Kidney epithelial cell (primary cell): ENCODE measurements at regions not wholly inside any gene's neighbourhood (a gene's known extent, or its start where the extent isn't known, plus 50 kb on each side); places are given as distances from the start of the nearest gene placed in this dataset.

Source experiments
- DNase-seq: peaks from one replicate; pipeline ENCODE4 v3.0.0-alpha.2; 2010; ENCODE audit warnings: low read depth
- H3K27me3 ChIP-seq: 2 replicates; pipeline ENCODE4 v1.6.0; 2011; ENCODE audit warnings: low read length; ENCODE audit not compliant: control insufficient read depth, insufficient read depth
- H3K36me3 ChIP-seq: 2 replicates; pipeline ENCODE4 v1.5.1; 2011; ENCODE audit warnings: low read length; ENCODE audit not compliant: control insufficient read depth, insufficient read depth
- H3K4me3 ChIP-seq: 2 replicates; pipeline ENCODE4 v1.5.1; 2011; ENCODE audit warnings: low read depth, mild to moderate bottlenecking, control low read depth, low read length
- CTCF ChIP-seq: IDR thresholded peaks from 2 replicates; pipeline ENCODE4 v1.5.1; 2011; ENCODE audit warnings: mild to moderate bottlenecking, moderate library complexity, low read length, control low read depth, inconsistent platforms; ENCODE audit not compliant: insufficient read depth, poor library complexity, severe bottlenecking

GRCh38 chr1:194477908-194478307, 1291.5 kb upstream of the B3GALT2 start:
- Histone ChIP-seq H3K4me3 (no peak overlapping the region), H3K36me3 (no peaks in the 10 kb centered on the region), H3K27me3 (no peaks in the 10 kb centered on the region)
- DNase-seq: no peak
- TF ChIP-seq CTCF: no peak

- no peak for DNase-seq
- no peak for TF ChIP-seq CTCF
- Histone ChIP-seq H3K27me3 (no peaks in the 10 kb centered on the region), H3K4me3 (no peak overlapping the region), H3K36me3 (no peaks in the 10 kb centered on the region)
These were observed 1290.5 kb upstream of the B3GALT2 start for GRCh38 chr1:194476872-194477271.

- no peaks in the 10 kb centered on the region for H3K27me3 ChIP-seq
- no peak overlapping the region for H3K4me3 ChIP-seq
- no peak for DNase-seq
- TF ChIP-seq CTCF: no peak
- no peaks in the 10 kb centered on the region for H3K36me3 ChIP-seq
These were observed 1289.9 kb upstream of the B3GALT2 start for GRCh38 chr1:194476351-194476750.

- TF ChIP-seq CTCF: no peak
- DNase-seq: no peak
- H3K4me3 ChIP-seq: no peak overlapping the region
- H3K36me3 ChIP-seq: no peaks in the 10 kb centered on the region
- H3K27me3 ChIP-seq: no peaks in the 10 kb centered on the region
These were observed 1288.3 kb upstream of the B3GALT2 start for GRCh38 chr1:194474701-194475100.

GRCh38 chr1:194473766-194474165, 1287.4 kb upstream of the B3GALT2 start:
- H3K27me3 ChIP-seq: no peaks in the 10 kb centered on the region
- no peak for TF ChIP-seq CTCF
- H3K4me3 ChIP-seq: no peak overlapping the region
- no peak for DNase-seq
- no peaks in the 10 kb centered on the region for H3K36me3 ChIP-seq

- DNase-seq: no peak
- Histone ChIP-seq H3K4me3 (no peak overlapping the region), H3K36me3 (no peaks in the 10 kb centered on the region), H3K27me3 (no peaks in the 10 kb centered on the region)
- no peak for TF ChIP-seq CTCF
These were observed 1282.9 kb upstream of the B3GALT2 start for GRCh38 chr1:194469282-194469681.
